ENCODE measurements at regions not wholly inside any gene's neighbourhood (a gene's known extent, or its start where the extent isn't known, plus 50 kb on each side); places are given as distances from the start of the nearest gene placed in this dataset.
A peak's percentile ranks its signal among the peaks of the same experiment; 100 is the strongest.

DNA sequence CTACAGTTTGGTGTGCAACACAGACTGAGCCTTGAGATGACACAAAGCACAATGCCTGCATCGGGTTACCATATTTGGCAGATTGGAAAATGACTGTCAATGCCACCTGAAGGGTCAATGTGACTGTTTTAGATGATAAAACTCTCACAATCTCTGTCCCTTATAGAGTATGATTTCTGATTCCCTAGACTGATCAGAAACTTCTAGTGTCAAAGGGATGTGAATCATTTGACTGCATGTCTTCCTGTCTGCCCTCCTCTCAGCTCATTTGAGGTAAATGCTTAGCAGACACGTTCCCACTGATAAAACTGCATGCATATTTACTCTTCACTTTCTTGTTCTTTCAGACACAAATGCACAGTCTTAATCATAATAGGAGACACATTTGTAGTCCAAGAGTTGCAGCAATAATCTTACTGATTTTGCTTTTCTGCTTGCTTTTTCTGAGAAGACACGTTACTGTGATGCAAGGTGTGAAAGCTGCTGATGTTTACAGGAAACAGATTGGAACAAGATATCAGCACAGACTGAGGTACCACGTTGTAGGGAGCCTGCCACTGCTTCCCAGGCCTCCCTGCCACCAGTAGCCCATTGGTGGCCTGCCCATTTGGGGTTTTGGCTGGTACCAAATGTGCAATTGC, 77.8 kb downstream of the GCNT4 start:
- H3K79me2 ChIP-seq (ENCODE audit: insufficient read depth, low read length): no peaks in the 10 kb centered on the region
- Mint-ChIP-seq H3K9me3 (peaks cover 3 to 16% (median 12%) of the 10 kb centered on the region in 7 donors), H3K27ac (no peak overlapping the region), H3K27me3 (ENCODE audit: low read depth in 3 of 3) (peaks cover 1 to 5% (median 2%) of the 10 kb centered on the region in 3 donors), H3K4me3 (no peak overlapping the region), H3K36me3 (no peaks in the 10 kb centered on the region), H3K4me1 (peaks cover 20% of the 10 kb centered on the region)
- peaks cover 3 to 4% of the 10 kb centered on the region in 2 donors for H3K9me3 ChIP-seq (replicated peaks in 1 of 2; ENCODE audit: control insufficient read depth in 1 of 2, insufficient read depth in 1 of 2, low read length in 2 of 2)
- no peak overlapping the region for H3K4me3 ChIP-seq (replicated peaks in 1 of 3; ENCODE audit: low read depth in 2 of 3, low read length in 3 of 3)
- no peak overlapping the region for H2AFZ ChIP-seq (ENCODE audit: insufficient read depth, low read depth, low read length, poor library complexity, severe bottlenecking)
- H3K27me3 ChIP-seq (ENCODE audit: control insufficient read depth in 2 of 2, insufficient read depth in 2 of 2, low read length in 2 of 2): no peaks in the 10 kb centered on the region
- TF ChIP-seq, protein P1, sequence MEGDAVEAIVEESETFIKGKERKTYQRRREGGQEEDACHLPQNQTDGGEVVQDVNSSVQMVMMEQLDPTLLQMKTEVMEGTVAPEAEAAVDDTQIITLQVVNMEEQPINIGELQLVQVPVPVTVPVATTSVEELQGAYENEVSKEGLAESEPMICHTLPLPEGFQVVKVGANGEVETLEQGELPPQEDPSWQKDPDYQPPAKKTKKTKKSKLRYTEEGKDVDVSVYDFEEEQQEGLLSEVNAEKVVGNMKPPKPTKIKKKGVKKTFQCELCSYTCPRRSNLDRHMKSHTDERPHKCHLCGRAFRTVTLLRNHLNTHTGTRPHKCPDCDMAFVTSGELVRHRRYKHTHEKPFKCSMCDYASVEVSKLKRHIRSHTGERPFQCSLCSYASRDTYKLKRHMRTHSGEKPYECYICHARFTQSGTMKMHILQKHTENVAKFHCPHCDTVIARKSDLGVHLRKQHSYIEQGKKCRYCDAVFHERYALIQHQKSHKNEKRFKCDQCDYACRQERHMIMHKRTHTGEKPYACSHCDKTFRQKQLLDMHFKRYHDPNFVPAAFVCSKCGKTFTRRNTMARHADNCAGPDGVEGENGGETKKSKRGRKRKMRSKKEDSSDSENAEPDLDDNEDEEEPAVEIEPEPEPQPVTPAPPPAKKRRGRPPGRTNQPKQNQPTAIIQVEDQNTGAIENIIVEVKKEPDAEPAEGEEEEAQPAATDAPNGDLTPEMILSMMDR (IDR thresholded peaks at IDR 0.05): no peak
- intact Hi-C loops (cut with micrococcal nuclease): no loop called here
- no peaks in the 10 kb centered on the region for H4K20me1 ChIP-seq (ENCODE audit: insufficient read depth, low read length)
- no peak overlapping the region for H3K9ac ChIP-seq (ENCODE audit: insufficient read depth, low read length, poor library complexity, severe bottlenecking)
- WGBS (ENCODE audit: insufficient coverage): 28% methylated on average over 3 of the region's 4 CpGs
- DNase-seq: no peak
- no peak overlapping the region for H3K4me2 ChIP-seq (replicated peaks; ENCODE audit: extremely low read depth, low read length, poor library complexity, severe bottlenecking)
- H3K4me1 ChIP-seq (ENCODE audit: control insufficient read depth in 1 of 2, insufficient read depth in 2 of 2, low read length in 2 of 2): peaks cover 12 to 16% of the 10 kb centered on the region in 2 donors
- no peak overlapping the region for H3K27ac ChIP-seq (ENCODE audit: low read depth in 1 of 2, low read length in 2 of 2)
- H3K36me3 ChIP-seq (replicated peaks in 1 of 2; ENCODE audit: control insufficient read depth in 1 of 2, insufficient read depth in 2 of 2, low read length in 2 of 2): no peaks in the 10 kb centered on the region

DNA sequence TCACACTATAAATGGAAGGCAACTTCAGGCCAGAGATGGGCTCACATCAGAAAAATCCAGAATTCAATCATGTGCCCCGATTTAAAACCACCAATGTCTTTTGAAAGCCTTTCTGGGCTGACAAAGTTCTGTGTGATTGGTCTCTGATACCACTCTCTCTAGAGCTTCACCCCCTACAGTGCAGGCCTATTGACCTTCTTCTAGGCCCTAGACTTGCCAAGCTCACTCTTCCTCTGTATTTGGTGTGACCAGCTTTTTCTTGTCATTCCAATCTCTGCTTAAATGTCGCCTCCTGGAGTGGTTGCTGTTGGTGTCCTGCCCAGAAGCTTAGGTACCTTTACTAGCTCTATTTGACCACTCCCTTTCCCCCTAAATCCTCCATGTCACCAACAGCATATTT, 78.7 kb downstream of the GCNT4 start:
- Mint-ChIP-seq H3K27ac (peak overlapping the region in 1 of 7 donors; percentile 66), H3K4me1 (peaks cover 20% of the 10 kb centered on the region), H3K36me3 (no peaks in the 10 kb centered on the region), H3K9me3 (peaks cover 3 to 16% (median 12%) of the 10 kb centered on the region in 7 donors), H3K27me3 (ENCODE audit: low read depth in 3 of 3) (peaks cover 1 to 8% (median 1%) of the 10 kb centered on the region in 3 donors), H3K4me3 (no peak overlapping the region)
- H3K27me3 ChIP-seq (ENCODE audit: control insufficient read depth in 2 of 2, insufficient read depth in 2 of 2, low read length in 2 of 2): no peaks in the 10 kb centered on the region
- no peak overlapping the region for H2AFZ ChIP-seq (ENCODE audit: insufficient read depth, low read depth, low read length, poor library complexity, severe bottlenecking)
- TF ChIP-seq, protein P1 (IDR thresholded peaks at IDR 0.05): no peak
- H3K27ac ChIP-seq (ENCODE audit: low read depth in 1 of 2, low read length in 2 of 2): no peak overlapping the region
- no peak overlapping the region for H3K9ac ChIP-seq (ENCODE audit: insufficient read depth, low read length, poor library complexity, severe bottlenecking)
- no peak overlapping the region for H3K4me2 ChIP-seq (replicated peaks; ENCODE audit: extremely low read depth, low read length, poor library complexity, severe bottlenecking)
- no peak overlapping the region for H3K4me3 ChIP-seq (replicated peaks in 1 of 3; ENCODE audit: low read depth in 2 of 3, low read length in 3 of 3)
- H3K36me3 ChIP-seq (replicated peaks in 1 of 2; ENCODE audit: control insufficient read depth in 1 of 2, insufficient read depth in 2 of 2, low read length in 2 of 2): no peaks in the 10 kb centered on the region
- H4K20me1 ChIP-seq (ENCODE audit: insufficient read depth, low read length): no peaks in the 10 kb centered on the region
- intact Hi-C loops (cut with micrococcal nuclease): no loop called here
- H3K9me3 ChIP-seq (replicated peaks in 1 of 2; ENCODE audit: control insufficient read depth in 1 of 2, insufficient read depth in 1 of 2, low read length in 2 of 2): peaks cover 3 to 4% of the 10 kb centered on the region in 2 donors
- H3K79me2 ChIP-seq (ENCODE audit: insufficient read depth, low read length): no peaks in the 10 kb centered on the region
- DNase-seq: no peak
- peaks cover 12 to 16% of the 10 kb centered on the region in 2 donors for H3K4me1 ChIP-seq (ENCODE audit: control insufficient read depth in 1 of 2, insufficient read depth in 2 of 2, low read length in 2 of 2)
- 100% methylated on average over 1 of the region's 2 CpGs for WGBS (ENCODE audit: insufficient coverage)
